ENCODE measurements at regions not wholly inside any gene's neighbourhood (a gene's known extent, or its start where the extent isn't known, plus 50 kb on each side); places are given as distances from the start of the nearest gene placed in this dataset.

DNA sequence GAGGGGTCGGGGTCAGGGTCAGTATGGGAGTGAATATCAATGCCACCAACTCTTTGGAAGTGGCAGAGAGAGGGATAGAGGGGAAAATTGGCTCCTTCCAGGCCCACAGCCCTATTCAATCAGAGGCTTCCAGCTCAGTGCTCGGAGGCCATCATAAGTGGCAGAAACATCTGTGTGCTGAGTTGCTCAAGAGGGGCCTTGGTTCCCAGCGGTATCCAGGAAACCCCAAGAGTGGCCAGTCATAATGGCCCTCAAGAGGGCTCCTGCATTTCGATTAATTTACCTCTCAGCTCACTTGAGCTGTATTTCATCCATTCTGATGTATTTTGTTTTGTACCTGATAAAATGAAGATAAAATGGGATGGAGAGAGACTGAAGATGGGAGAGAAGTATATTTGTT, 154.3 kb upstream of the EOLA2 start:
- Histone ChIP-seq H3K9me3 (ENCODE audit: control insufficient read depth, insufficient read depth, low read length) (no peaks in the 10 kb centered on the region), H3K36me3 (ENCODE audit: control insufficient read depth, insufficient read depth, low read length) (no peaks in the 10 kb centered on the region), H3K27me3 (ENCODE audit: control insufficient read depth, insufficient read depth, low read length) (no peaks in the 10 kb centered on the region), H3K27ac (ENCODE audit: low read length) (no peak overlapping the region), H3K4me3 (ENCODE audit: low read length) (no peak overlapping the region), H3K4me1 (ENCODE audit: control insufficient read depth, insufficient read depth, low read length) (no peaks in the 10 kb centered on the region)
- intact Hi-C loops (cut with micrococcal nuclease): no loop called here
- DNase-seq: no peak
- Mint-ChIP-seq H3K4me3 (no peak overlapping the region), H3K4me1 (no peaks in the 10 kb centered on the region), H3K9me3 (no peaks in the 10 kb centered on the region), H3K27ac (no peak overlapping the region), H3K27me3 (ENCODE audit: low read depth in 2 of 2) (peaks cover 0 to 20% of the 10 kb centered on the region in 2 donors), H3K36me3 (no peaks in the 10 kb centered on the region)
- WGBS (ENCODE audit: insufficient coverage): 78% methylated on average over 3 of the region's 4 CpGs
- no peak for ATAC-seq
- TF ChIP-seq, protein P1, sequence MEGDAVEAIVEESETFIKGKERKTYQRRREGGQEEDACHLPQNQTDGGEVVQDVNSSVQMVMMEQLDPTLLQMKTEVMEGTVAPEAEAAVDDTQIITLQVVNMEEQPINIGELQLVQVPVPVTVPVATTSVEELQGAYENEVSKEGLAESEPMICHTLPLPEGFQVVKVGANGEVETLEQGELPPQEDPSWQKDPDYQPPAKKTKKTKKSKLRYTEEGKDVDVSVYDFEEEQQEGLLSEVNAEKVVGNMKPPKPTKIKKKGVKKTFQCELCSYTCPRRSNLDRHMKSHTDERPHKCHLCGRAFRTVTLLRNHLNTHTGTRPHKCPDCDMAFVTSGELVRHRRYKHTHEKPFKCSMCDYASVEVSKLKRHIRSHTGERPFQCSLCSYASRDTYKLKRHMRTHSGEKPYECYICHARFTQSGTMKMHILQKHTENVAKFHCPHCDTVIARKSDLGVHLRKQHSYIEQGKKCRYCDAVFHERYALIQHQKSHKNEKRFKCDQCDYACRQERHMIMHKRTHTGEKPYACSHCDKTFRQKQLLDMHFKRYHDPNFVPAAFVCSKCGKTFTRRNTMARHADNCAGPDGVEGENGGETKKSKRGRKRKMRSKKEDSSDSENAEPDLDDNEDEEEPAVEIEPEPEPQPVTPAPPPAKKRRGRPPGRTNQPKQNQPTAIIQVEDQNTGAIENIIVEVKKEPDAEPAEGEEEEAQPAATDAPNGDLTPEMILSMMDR (IDR thresholded peaks at IDR 0.05): no peak

DNA sequence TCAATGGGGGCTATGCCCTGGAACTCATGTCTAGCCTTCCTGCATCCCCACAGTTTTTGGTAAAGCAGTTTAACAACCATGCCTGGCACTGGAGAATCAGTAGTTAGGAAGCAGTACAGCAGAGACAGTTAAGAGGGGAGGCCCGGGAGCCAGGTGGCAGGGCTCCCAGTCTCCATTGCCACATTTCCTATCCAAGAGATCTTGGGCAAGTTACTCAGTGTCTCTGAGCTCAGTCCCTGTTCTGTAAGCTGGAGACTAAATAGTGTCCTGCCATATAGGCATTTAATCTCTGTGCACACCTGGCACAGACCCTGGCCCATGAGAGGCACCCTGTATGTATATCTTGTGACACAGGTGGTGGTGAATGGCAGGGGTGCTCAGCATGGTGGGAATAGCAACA, 156.1 kb upstream of the EOLA2 start:
- Mint-ChIP-seq H3K27ac (no peak overlapping the region), H3K36me3 (no peaks in the 10 kb centered on the region), H3K4me1 (no peaks in the 10 kb centered on the region), H3K9me3 (no peaks in the 10 kb centered on the region), H3K4me3 (no peak overlapping the region), H3K27me3 (ENCODE audit: low read depth in 2 of 2) (peaks cover 0 to 20% of the 10 kb centered on the region in 2 donors)
- TF ChIP-seq, protein P1 (IDR thresholded peaks at IDR 0.05): no peak
- WGBS (ENCODE audit: insufficient coverage): no CpG with 5 or more reads among the region's 1 CpG
- Histone ChIP-seq H3K36me3 (ENCODE audit: control insufficient read depth, insufficient read depth, low read length) (no peaks in the 10 kb centered on the region), H3K9me3 (ENCODE audit: control insufficient read depth, insufficient read depth, low read length) (no peaks in the 10 kb centered on the region), H3K27ac (ENCODE audit: low read length) (no peak overlapping the region), H3K4me1 (ENCODE audit: control insufficient read depth, insufficient read depth, low read length) (no peaks in the 10 kb centered on the region), H3K27me3 (ENCODE audit: control insufficient read depth, insufficient read depth, low read length) (no peaks in the 10 kb centered on the region), H3K4me3 (ENCODE audit: low read length) (no peak overlapping the region)
- ATAC-seq: no peak
- intact Hi-C loops (cut with micrococcal nuclease): no loop called here
- no peak for DNase-seq

DNA sequence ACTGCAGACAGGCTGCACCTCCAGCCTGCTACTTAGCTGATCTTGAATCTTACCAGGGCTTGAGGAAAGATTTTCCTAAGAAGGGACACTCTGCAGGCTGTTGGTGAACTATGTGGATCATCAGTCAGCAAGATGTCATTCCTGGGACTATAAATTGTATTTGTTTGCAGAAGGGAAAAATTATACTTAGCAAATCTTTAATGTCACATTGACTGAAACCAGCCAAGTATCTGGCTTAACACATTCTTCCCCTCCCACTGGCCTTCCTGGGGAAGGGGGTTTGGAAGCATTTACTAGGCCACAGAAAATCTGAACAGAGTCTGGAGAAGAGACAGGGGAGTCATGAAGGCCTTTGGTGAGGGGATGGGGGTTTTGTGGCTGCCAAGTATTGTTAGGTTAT, 156.7 kb upstream of the EOLA2 start:
- H3K27me3 Mint-ChIP-seq (ENCODE audit: low read depth in 2 of 2): peaks cover 0 to 18% of the 10 kb centered on the region in 2 donors
- H3K4me1 ChIP-seq (ENCODE audit: control insufficient read depth, insufficient read depth, low read length): no peaks in the 10 kb centered on the region
- no peaks in the 10 kb centered on the region for H3K4me1 Mint-ChIP-seq
- no peak overlapping the region for H3K27ac ChIP-seq (ENCODE audit: low read length)
- H3K9me3 ChIP-seq (ENCODE audit: control insufficient read depth, insufficient read depth, low read length): no peaks in the 10 kb centered on the region
- ATAC-seq (no peak), DNase-seq (no peak)
- TF ChIP-seq, protein P1 (IDR thresholded peaks at IDR 0.05): no peak
- H3K4me3 Mint-ChIP-seq: no peak overlapping the region
- no peak overlapping the region for H3K27ac Mint-ChIP-seq
- no peaks in the 10 kb centered on the region for H3K36me3 Mint-ChIP-seq
- no peak overlapping the region for H3K4me3 ChIP-seq (ENCODE audit: low read length)
- no peaks in the 10 kb centered on the region for H3K36me3 ChIP-seq (ENCODE audit: control insufficient read depth, insufficient read depth, low read length)
- no peaks in the 10 kb centered on the region for H3K9me3 Mint-ChIP-seq
- intact Hi-C loops (cut with micrococcal nuclease): no loop called here
- H3K27me3 ChIP-seq (ENCODE audit: control insufficient read depth, insufficient read depth, low read length): no peaks in the 10 kb centered on the region

DNA sequence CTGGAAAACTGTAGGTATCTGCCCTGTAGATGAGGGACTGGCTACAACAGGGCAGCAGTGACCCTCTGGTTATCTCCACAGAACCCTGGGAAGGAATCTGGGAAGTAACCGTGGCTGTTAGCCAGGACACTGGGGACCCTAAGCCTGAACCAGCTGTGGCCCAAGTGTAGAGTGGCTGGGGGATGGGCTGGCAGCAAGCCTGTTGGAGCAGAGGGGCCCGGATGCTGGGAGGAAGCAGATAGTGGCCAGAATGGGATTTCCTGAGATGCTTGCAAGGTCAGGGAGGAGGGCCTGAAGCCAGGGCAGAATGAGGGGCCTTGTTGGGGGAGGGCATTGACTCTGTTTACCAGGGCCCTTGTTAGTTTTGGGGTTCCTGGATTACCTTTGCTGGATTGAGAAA, 161.0 kb upstream of the EOLA2 start:
- Histone ChIP-seq H3K9me3 (ENCODE audit: control insufficient read depth, insufficient read depth, low read length) (no peaks in the 10 kb centered on the region), H3K36me3 (ENCODE audit: control insufficient read depth, insufficient read depth, low read length) (no peaks in the 10 kb centered on the region), H3K4me3 (ENCODE audit: low read length) (no peak overlapping the region), H3K27ac (ENCODE audit: low read length) (no peak overlapping the region), H3K4me1 (ENCODE audit: control insufficient read depth, insufficient read depth, low read length) (no peaks in the 10 kb centered on the region), H3K27me3 (ENCODE audit: control insufficient read depth, insufficient read depth, low read length) (no peaks in the 10 kb centered on the region)
- TF ChIP-seq, protein P1 (IDR thresholded peaks at IDR 0.05): no peak
- peaks cover 0 to 10% of the 10 kb centered on the region in 2 donors for H3K27me3 Mint-ChIP-seq (ENCODE audit: low read depth in 2 of 2)
- WGBS (ENCODE audit: insufficient coverage): 6% methylated on average over 2 of the region's 2 CpGs
- no peak for ATAC-seq
- H3K4me1 Mint-ChIP-seq: no peaks in the 10 kb centered on the region
- no peak overlapping the region for H3K27ac Mint-ChIP-seq
- H3K9me3 Mint-ChIP-seq: no peaks in the 10 kb centered on the region
- H3K4me3 Mint-ChIP-seq: no peak overlapping the region
- intact Hi-C loops (cut with micrococcal nuclease): no loop called here
- no peaks in the 10 kb centered on the region for H3K36me3 Mint-ChIP-seq
- DNase-seq: no peak

Data from natural killer cell (primary cell).